AG04449 (cell line): ENCODE measurements at regions not wholly inside any gene's neighbourhood (a gene's known extent, or its start where the extent isn't known, plus 50 kb on each side); places are given as distances from the start of the nearest gene placed in this dataset.

ENCODE experiments used
- CTCF ChIA-PET: fragments of 350-600 bp; formaldehyde crosslinking; extraction: SDS; loops from one replicate; lab custom pipeline; 2021; ENCODE audit warnings: antibody characterized with exemption; lab: Yijun Ruan, JAX
- POLR2A ChIA-PET: fragments of 400-600, 350-600 bp; formaldehyde crosslinking; extraction: SDS; loops from one replicate; lab custom pipeline; 2020; ENCODE audit warnings: antibody characterized with exemption, inconsistent platforms; lab: Yijun Ruan, JAX
- DNase-seq: peaks from one replicate; pipeline ENCODE4 v3.0.0-alpha.2; 2010; ENCODE audit warnings: low read depth, low spot score
- H3K4me3 ChIP-seq: 2 replicates; pipeline ENCODE4 v1.5.1; 2011; ENCODE audit warnings: low read depth, mild to moderate bottlenecking, control low read depth, low read length
- TF ChIP-seq, protein P1 (sequence below): IDR thresholded peaks from one replicate; pipeline ENCODE4 v1.5.1; 2011; ENCODE audit warnings: mild to moderate bottlenecking, moderate library complexity, low read length, control low read depth, inconsistent platforms; ENCODE audit not compliant: insufficient read depth; ENCODE audit errors: missing control alignments

- ChIA-PET CTCF (interaction anchor here (1.2 to 1.5 kb wide), 3 partner anchors 16 to 284 kb away, joined by 3 to 4 read pairs (median 3); no protein-coding TSS in a partner anchor), POLR2A (no interaction called here)
- H3K4me3 ChIP-seq = no peak overlapping the region
- TF ChIP-seq, protein P1, sequence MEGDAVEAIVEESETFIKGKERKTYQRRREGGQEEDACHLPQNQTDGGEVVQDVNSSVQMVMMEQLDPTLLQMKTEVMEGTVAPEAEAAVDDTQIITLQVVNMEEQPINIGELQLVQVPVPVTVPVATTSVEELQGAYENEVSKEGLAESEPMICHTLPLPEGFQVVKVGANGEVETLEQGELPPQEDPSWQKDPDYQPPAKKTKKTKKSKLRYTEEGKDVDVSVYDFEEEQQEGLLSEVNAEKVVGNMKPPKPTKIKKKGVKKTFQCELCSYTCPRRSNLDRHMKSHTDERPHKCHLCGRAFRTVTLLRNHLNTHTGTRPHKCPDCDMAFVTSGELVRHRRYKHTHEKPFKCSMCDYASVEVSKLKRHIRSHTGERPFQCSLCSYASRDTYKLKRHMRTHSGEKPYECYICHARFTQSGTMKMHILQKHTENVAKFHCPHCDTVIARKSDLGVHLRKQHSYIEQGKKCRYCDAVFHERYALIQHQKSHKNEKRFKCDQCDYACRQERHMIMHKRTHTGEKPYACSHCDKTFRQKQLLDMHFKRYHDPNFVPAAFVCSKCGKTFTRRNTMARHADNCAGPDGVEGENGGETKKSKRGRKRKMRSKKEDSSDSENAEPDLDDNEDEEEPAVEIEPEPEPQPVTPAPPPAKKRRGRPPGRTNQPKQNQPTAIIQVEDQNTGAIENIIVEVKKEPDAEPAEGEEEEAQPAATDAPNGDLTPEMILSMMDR = no peak
- no peak for DNase-seq
These were observed 82.5 kb downstream of the ZNF280B start for GRCh38 chr22:22425783-22426624.

DNA sequence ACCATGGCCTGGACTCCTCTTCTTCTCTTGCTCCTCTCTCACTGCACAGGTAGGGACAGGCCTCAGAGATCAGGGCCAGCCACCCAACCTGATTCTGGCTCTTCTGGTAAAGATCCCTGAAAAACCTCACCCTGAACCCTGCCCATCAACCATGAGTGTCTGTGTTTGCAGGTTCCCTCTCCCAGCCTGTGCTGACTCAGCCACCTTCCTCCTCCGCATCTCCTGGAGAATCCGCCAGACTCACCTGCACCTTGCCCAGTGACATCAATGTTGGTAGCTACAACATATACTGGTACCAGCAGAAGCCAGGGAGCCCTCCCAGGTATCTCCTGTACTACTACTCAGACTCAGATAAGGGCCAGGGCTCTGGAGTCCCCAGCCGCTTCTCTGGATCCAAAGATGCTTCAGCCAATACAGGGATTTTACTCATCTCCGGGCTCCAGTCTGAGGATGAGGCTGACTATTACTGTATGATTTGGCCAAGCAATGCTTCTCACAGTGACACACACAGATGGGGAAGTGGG lies 80.9 kb downstream of the ZNF280B start:
- CTCF ChIA-PET = interaction anchor here (1.2 kb wide), 1 partner anchor 17 kb away, joined by 3 read pairs; no protein-coding TSS in a partner anchor
- TF ChIP-seq, protein P1 = no peak

DNA sequence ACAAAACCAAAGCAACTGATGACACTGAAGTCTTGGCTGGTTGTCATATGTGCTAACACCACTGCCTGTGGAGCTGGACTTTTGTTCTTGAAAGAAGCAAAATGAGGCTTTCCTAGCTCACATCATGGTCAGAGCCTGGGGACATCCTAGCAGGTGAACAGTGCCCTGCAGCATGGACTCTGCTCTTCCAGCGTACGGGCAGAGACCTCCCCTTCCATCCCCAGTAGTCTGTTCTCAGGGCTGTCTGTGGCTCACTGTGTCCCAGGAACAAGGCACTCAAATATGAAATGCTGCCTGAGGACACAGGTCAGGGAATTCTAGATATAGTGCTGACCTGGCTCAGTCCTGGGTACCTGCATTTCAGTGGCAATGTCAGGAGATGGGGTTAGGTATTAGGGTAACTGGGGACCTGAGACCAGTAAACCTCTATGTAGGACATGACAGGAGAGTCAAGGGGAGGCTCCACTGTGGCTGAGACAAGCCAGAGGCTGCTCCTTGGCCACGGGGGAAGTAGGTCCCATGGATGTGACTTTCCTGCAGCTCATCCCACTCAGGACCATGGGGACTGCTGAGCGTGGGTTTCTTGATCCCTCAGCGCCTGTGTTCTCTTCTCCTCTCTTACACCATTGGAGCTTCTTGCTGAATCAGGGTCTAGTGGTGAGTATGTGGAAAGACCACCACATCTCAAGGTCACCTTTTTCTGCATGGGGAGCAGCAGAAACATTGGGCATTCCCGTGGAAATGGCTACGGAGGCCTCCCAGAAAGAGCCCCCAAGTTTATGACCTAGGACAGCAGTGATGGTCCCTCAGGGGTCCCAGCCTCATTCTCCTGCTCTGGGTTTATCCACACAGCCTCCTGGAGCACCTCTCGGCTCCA lies 80.1 kb downstream of the ZNF280B start:
- no peak for DNase-seq
- TF ChIP-seq, protein P1 = no peak
- ChIA-PET CTCF (interaction anchor here (1.0 to 5.1 kb wide), 3 partner anchors 7 to 15 kb away, joined by 3 to 40 read pairs (median 7); no protein-coding TSS in a partner anchor), POLR2A (no interaction called here)
- no peak overlapping the region for H3K4me3 ChIP-seq

More for the DNA sequence above, 80.9 kb downstream of the ZNF280B start:
- POLR2A ChIA-PET = no interaction called here
- H3K4me3 ChIP-seq = no peak overlapping the region
- no peak for DNase-seq

DNA sequence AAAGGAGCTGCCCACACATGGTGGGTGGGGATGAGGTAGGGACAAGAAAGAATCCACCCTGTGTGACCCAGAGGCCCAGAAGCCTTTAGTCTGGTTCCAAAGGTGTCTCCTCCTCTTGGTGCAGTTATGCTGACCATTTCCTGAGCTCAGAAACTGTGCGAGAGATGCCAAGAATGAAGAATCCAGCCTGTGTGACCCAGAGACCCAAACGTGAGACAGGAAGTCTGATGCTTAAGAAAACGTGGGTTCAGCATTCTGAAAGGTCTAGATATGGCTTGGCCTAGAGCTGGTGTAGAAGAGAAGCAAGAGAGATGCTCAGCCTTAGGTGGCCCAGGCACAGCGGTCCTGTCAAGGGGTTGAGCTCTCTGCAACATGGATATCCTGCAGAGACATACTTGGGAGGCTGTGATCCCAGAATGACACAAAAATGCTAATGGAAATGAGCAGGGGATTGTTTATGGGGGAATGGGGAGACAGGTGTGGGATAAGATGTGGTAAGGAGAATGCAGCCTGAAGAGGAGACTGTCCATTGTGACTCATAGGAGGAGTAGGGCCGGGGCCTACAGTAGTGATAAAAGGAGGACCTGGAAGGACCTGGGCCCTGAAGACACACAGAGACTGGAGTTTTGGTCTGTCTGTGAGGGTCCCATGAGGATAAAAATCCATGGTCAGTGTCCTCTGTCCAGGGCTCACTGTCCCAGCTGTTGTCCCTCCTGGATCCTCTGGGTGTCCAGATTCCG lies 79.0 kb downstream of the ZNF280B start:
- TF ChIP-seq, protein P1 = no peak
- POLR2A ChIA-PET = no interaction called here
- no peak overlapping the region for H3K4me3 ChIP-seq
- CTCF ChIA-PET = interaction anchor here (2.1 to 5.1 kb wide), 4 partner anchors 8 to 33 kb away, joined by 7 to 40 read pairs (median 12); no protein-coding TSS in a partner anchor
- no peak for DNase-seq

DNA sequence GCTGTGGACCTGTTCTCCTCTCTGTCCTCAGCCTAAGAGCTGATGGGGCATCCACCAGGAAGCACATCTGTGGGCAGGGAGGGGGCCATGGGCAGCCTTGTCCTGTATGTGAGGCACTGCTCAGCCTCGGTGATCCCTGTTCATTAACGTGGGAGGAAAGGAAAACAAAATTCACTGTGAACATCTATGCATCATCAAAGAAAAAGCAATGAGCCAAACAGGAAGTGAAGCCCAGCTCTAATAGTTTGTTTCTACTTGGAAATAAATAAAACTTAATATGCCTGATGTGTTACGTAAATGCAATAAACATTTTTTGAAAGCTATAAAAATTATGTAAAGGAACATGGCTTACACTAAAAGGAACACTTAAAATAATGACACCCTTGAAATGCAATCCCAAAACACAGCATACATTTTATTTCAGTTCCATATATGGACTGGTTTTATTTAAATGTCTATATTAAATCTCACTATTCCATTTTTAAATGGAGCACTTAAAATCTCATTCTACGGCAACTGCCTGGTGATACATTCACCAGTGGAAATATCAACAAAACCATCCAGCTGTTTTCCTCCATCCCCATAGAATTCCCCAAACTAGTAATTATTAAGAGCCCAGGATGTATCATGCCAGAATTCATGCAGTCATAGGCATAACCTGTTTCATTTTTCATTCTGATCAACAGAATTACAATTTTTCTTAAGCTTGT lies 78.3 kb downstream of the ZNF280B start:
- H3K4me3 ChIP-seq = no peak overlapping the region
- CTCF ChIA-PET = interaction anchor here (0.7 to 5.1 kb wide), 11 partner anchors 9 to 222 kb away, joined by 3 to 40 read pairs (median 5); no protein-coding TSS in a partner anchor
- DNase-seq = no peak
- TF ChIP-seq, protein P1 = no peak
- POLR2A ChIA-PET = no interaction called here
